ENCODE measurements at regions not wholly inside any gene's neighbourhood (a gene's known extent, or its start where the extent isn't known, plus 50 kb on each side); places are given as distances from the start of the nearest gene placed in this dataset.

GRCh38 chr1:213669512-213669911 lies 318.3 kb upstream of the PROX1 start:
- no peaks in the 10 kb centered on the region for H3K36me3 ChIP-seq (ENCODE audit: insufficient read depth in 1 of 2, low read depth in 1 of 2)
- H3K4me1 ChIP-seq: no peaks in the 10 kb centered on the region
- no peaks in the 10 kb centered on the region for H3K9me3 ChIP-seq
- H3K27me3 ChIP-seq (ENCODE audit: insufficient read depth in 3 of 3, low read length in 2 of 3): peaks cover 0 to 2% (median 0%) of the 10 kb centered on the region in 3 donors
- no peak overlapping the region for H3K27ac ChIP-seq
- intact Hi-C loops (cut with DNase I): no loop called here
- no peak for DNase-seq
- no peak for TF ChIP-seq CTCF (IDR thresholded peaks at IDR 0.05)
- no peak overlapping the region for H3K4me3 ChIP-seq
- 87 to 96% (median 96%) methylated on average over 7 of the region's 7 CpGs for WGBS, 3 donors
- ATAC-seq: no peak

GRCh38 chr1:213669964-213670691 lies 317.6 kb upstream of the PROX1 start:
- no peak for DNase-seq
- Histone ChIP-seq H3K9me3 (no peaks in the 10 kb centered on the region), H3K4me1 (no peaks in the 10 kb centered on the region), H3K36me3 (ENCODE audit: insufficient read depth in 1 of 2, low read depth in 1 of 2) (no peaks in the 10 kb centered on the region), H3K27ac (no peak overlapping the region), H3K27me3 (ENCODE audit: insufficient read depth in 3 of 3, low read length in 2 of 3) (peaks cover 0 to 2% (median 0%) of the 10 kb centered on the region in 3 donors), H3K4me3 (no peak overlapping the region)
- WGBS, 3 donors: 22 to 66% (median 53%) methylated on average over 2 of the region's 2 CpGs
- TF ChIP-seq CTCF (IDR thresholded peaks at IDR 0.05): no peak
- intact Hi-C loops (cut with DNase I): no loop called here
- no peak for ATAC-seq

GRCh38 chr1:213670692-213671023 lies 317.1 kb upstream of the PROX1 start:
- ATAC-seq (no peak), DNase-seq (no peak)
- Histone ChIP-seq H3K27me3 (ENCODE audit: insufficient read depth in 3 of 3, low read length in 2 of 3) (peaks cover 0 to 2% (median 0%) of the 10 kb centered on the region in 3 donors), H3K9me3 (no peaks in the 10 kb centered on the region), H3K4me1 (no peaks in the 10 kb centered on the region), H3K4me3 (no peak overlapping the region), H3K36me3 (ENCODE audit: insufficient read depth in 1 of 2, low read depth in 1 of 2) (no peaks in the 10 kb centered on the region), H3K27ac (no peak overlapping the region)
- 18 to 26% (median 18%) methylated on average over 1 of the region's 1 CpG for WGBS, 3 donors
- intact Hi-C loops (cut with DNase I): no loop called here
- no peak for TF ChIP-seq CTCF (IDR thresholded peaks at IDR 0.05)

GRCh38 chr1:213675043-213675442 lies 312.7 kb upstream of the PROX1 start:
- WGBS, 3 donors: 85 to 93% (median 91%) methylated on average over 1 of the region's 1 CpG
- H3K4me3 ChIP-seq: no peak overlapping the region
- DNase-seq (no peak), ATAC-seq (no peak)
- H3K9me3 ChIP-seq: no peaks in the 10 kb centered on the region
- H3K27me3 ChIP-seq (ENCODE audit: insufficient read depth in 3 of 3, low read length in 2 of 3): peaks cover 0 to 2% (median 0%) of the 10 kb centered on the region in 3 donors
- no peaks in the 10 kb centered on the region for H3K4me1 ChIP-seq
- H3K36me3 ChIP-seq (ENCODE audit: insufficient read depth in 1 of 2, low read depth in 1 of 2): no peaks in the 10 kb centered on the region
- no peak overlapping the region for H3K27ac ChIP-seq
- no peak for TF ChIP-seq CTCF (IDR thresholded peaks at IDR 0.05)
- intact Hi-C loops (cut with DNase I): no loop called here

GRCh38 chr1:213676736-213677135 lies 311.0 kb upstream of the PROX1 start:
- ATAC-seq (no peak), DNase-seq (no peak)
- H3K27ac ChIP-seq: no peak overlapping the region
- intact Hi-C loops (cut with DNase I): no loop called here
- H3K9me3 ChIP-seq: no peaks in the 10 kb centered on the region
- WGBS, 3 donors: 43 to 49% (median 44%) methylated on average over 2 of the region's 2 CpGs
- H3K27me3 ChIP-seq (ENCODE audit: insufficient read depth in 3 of 3, low read length in 2 of 3): peaks cover 0 to 2% (median 0%) of the 10 kb centered on the region in 3 donors
- no peaks in the 10 kb centered on the region for H3K4me1 ChIP-seq
- H3K4me3 ChIP-seq: no peak overlapping the region
- TF ChIP-seq CTCF (IDR thresholded peaks at IDR 0.05): no peak
- H3K36me3 ChIP-seq (ENCODE audit: insufficient read depth in 1 of 2, low read depth in 1 of 2): no peaks in the 10 kb centered on the region

Data from psoas muscle (tissue), 7 donors.